T-cell (primary cell): ENCODE measurements at regions not wholly inside any gene's neighbourhood (a gene's known extent, or its start where the extent isn't known, plus 50 kb on each side); places are given as distances from the start of the nearest gene placed in this dataset.
"Not testable (repeated sequence)": the region's sequence is repeated elsewhere in the genome, so short reads cannot be mapped to it uniquely, and the experiment has no call there.

Experiments used
- ATAC-seq, 4 experiments: fragments of 200-7000 bp in 3 of 4; fragments of 150-1000 bp in 1 of 4; cut with Tn5 transposase; replicated peaks in 1 of 4; 1 replicate in 3 of 4; 2 replicates in 1 of 4; pipeline ENCODE4 v1.10.0; 2021; ENCODE audit warnings: moderate library complexity in 3 of 4, mild to moderate bottlenecking in 2 of 4, moderate number of reproducible peaks in 1 of 4
- CTCF ChIA-PET, 2 donors: fragments of 300-600 bp; sonication (Branson Sonifier 250); formaldehyde crosslinking; loops; one replicate each; lab custom pipeline; 2022; ENCODE audit warnings: antibody characterized with exemption in 2 of 2; lab: Charles Lee
- POLR2A ChIA-PET, 2 donors: fragments of 300-600 bp; sonication (Branson Sonifier 250); formaldehyde crosslinking; loops; one replicate each; lab custom pipeline; 2022; ENCODE audit warnings: antibody characterized with exemption in 2 of 2; lab: Charles Lee
- DNase-seq, 35 experiments: peaks; one replicate each; pipeline versions ENCODE4 v3.0.0 to v3.0.0-alpha.2; 2013 to 2023
- H3K27ac ChIP-seq: one replicate; pipeline ENCODE4 v1.5.1; 2013; ENCODE audit warnings: low read length
- H3K27me3 ChIP-seq, 2 experiments: replicated peaks in 1 of 2; 1 replicate in 1 of 2; 2 replicates in 1 of 2; pipeline versions ENCODE4 v1.6.1 to v1.7.0; 2013; ENCODE audit warnings: low read length in 1 of 2, mixed read lengths in 1 of 2; ENCODE audit not compliant: control insufficient read depth in 2 of 2, insufficient read depth in 2 of 2; ENCODE audit errors: extremely low read depth in 1 of 2
- H3K36me3 ChIP-seq, 2 donors: 1 replicate in 1 of 2; 2 replicates in 1 of 2; pipeline versions ENCODE4 v1.6.1 to v1.7.0; 2013; ENCODE audit warnings: low read length in 1 of 2; ENCODE audit not compliant: control insufficient read depth in 2 of 2, insufficient read depth in 1 of 2; ENCODE audit errors: extremely low read depth in 1 of 2
- H3K4me1 ChIP-seq, 2 experiments: 1 replicate in 1 of 2; 2 replicates in 1 of 2; pipeline versions ENCODE4 v1.6.1 to v1.7.0; 2013; ENCODE audit warnings: low read length in 2 of 2, mixed read lengths in 1 of 2; ENCODE audit not compliant: insufficient read depth in 2 of 2, control insufficient read depth in 1 of 2; ENCODE audit errors: extremely low read depth in 1 of 2
- H3K4me3 ChIP-seq, 2 donors: 1 replicate in 1 of 2; 2 replicates in 1 of 2; pipeline versions ENCODE4 v1.5.1 to v1.7.0; 2013; ENCODE audit warnings: mild to moderate bottlenecking in 2 of 2, low read length in 1 of 2, moderate library complexity in 1 of 2; ENCODE audit not compliant: control insufficient read depth in 1 of 2; ENCODE audit errors: extremely low read depth in 1 of 2
- H3K9me3 ChIP-seq: 2 replicates; pipeline ENCODE4 v1.7.0; 2013
- H3K27ac Mint-ChIP-seq, 2 donors: one replicate each; pipeline ENCODE4 v1.8.0; 2020 to 2021; ENCODE audit warnings: mild to moderate bottlenecking in 2 of 2, mixed read lengths in 2 of 2
- H3K27me3 Mint-ChIP-seq, 2 donors: one replicate each; pipeline ENCODE4 v1.8.0; 2021 to 2022; ENCODE audit warnings: mixed read lengths in 2 of 2
- H3K36me3 Mint-ChIP-seq: one replicate; pipeline ENCODE4 v1.8.0; 2021; ENCODE audit warnings: mixed read lengths
- H3K4me1 Mint-ChIP-seq, 3 donors: one replicate each; pipeline ENCODE4 v1.8.0; 2020 to 2022; ENCODE audit warnings: mixed read lengths in 3 of 3, mild to moderate bottlenecking in 1 of 3
- H3K4me3 Mint-ChIP-seq, 3 donors: one replicate each; pipeline ENCODE4 v1.8.0; 2020 to 2022; ENCODE audit warnings: mild to moderate bottlenecking in 3 of 3, mixed read lengths in 3 of 3, moderate library complexity in 3 of 3
- H3K9me3 Mint-ChIP-seq, 3 donors: one replicate each; pipeline ENCODE4 v1.8.0; 2020 to 2022; ENCODE audit warnings: mixed read lengths in 3 of 3
- WGBS: methylation state at CpG from one replicate; pipeline ENCODE4 v1.1.5; 2013; ENCODE audit warnings: missing lambda C conversion rate; ENCODE audit not compliant: insufficient coverage; 5-methylcytosine and 5-hydroxymethylcytosine counted together

DNA sequence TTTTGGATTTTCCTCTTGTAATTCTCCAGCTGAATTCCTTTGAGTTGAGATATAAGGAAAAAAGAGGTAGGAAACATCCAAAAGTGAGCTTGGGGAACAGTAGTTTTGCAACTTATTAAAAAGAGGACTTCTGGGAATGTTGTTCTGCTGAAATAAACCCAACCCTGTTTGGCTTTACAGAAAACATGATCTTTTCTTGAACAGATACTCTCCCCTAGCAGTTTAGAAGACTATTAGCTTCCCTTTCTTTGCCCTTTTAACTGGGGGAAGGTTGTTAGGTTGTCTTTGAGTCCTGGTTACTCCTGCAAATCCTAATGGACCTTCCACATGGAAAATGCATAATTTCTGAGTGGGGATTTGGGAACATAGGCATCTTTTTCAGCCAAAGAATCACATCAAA is 168.7 kb upstream of the RPS23 start:
- DNase-seq, result no peak
- CTCF ChIA-PET, result no interaction called here
- POLR2A ChIA-PET, result interaction anchor here in 1 of 2 donors (0.7 kb wide), 1 partner anchor 35 kb away, joined by 3 read pairs; no protein-coding TSS in a partner anchor

DNA sequence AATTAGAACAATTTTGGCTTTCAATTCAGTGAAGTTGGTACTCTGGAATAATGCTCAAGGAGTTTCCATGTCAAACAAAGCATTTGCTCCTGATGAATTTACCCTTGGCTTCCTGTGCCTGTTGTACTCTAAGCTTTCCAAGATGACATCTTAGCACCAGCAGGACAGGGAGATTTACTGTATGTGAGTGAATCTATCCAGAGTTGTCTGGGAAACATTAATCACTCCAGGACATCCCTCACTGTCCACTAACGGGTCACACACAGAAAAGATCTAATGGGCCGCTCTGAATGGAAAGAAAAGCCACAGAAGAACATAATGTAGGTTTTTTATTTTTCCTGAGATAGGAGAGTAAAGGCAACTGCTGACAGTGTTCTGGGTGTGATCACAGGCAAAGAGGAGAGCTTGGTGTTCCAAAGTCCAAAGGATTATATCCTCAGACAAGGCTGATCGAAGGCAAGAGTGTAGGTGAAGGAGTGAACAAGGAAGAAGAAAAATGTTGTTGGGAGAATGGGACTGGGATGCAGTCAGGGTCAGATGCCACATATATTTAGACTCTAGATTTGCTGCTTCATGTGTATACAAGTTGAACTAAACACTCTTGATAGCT is 167.7 kb upstream of the RPS23 start:
- Histone ChIP-seq H3K27me3 (no peaks in the 10 kb centered on the region), H3K27ac (no peak overlapping the region), H3K9me3 (no peaks in the 10 kb centered on the region), H3K36me3 (no peaks in the 10 kb centered on the region), H3K4me3 (no peak overlapping the region), H3K4me1 (no peaks in the 10 kb centered on the region)
- no peaks in the 10 kb centered on the region for H3K9me3 Mint-ChIP-seq
- peaks cover 0 to 5% of the 10 kb centered on the region in 2 donors for H3K27me3 Mint-ChIP-seq
- H3K27ac Mint-ChIP-seq, result no peak overlapping the region
- 86% methylated on average over 1 of the region's 3 CpGs for WGBS
- no peak for ATAC-seq
- no peak overlapping the region for H3K4me3 Mint-ChIP-seq
- no peaks in the 10 kb centered on the region for H3K4me1 Mint-ChIP-seq
- no peak for DNase-seq
- H3K36me3 Mint-ChIP-seq, result no peaks in the 10 kb centered on the region
- POLR2A ChIA-PET, result interaction anchor here (0.7 kb wide), 2 partner anchors 36 to 208 kb away, joined by 3 read pairs; no protein-coding TSS in a partner anchor
- CTCF ChIA-PET, result no interaction called here

More for the DNA sequence above, 168.7 kb upstream of the RPS23 start:
- Mint-ChIP-seq H3K27ac (no peak overlapping the region), H3K9me3 (no peaks in the 10 kb centered on the region), H3K27me3 (peaks cover 0 to 5% of the 10 kb centered on the region in 2 donors), H3K4me1 (no peaks in the 10 kb centered on the region), H3K4me3 (no peak overlapping the region), H3K36me3 (no peaks in the 10 kb centered on the region)
- no peaks in the 10 kb centered on the region for H3K27me3 ChIP-seq
- ATAC-seq, result no peak
- no peaks in the 10 kb centered on the region for H3K36me3 ChIP-seq
- no peak overlapping the region for H3K4me3 ChIP-seq
- no peaks in the 10 kb centered on the region for H3K9me3 ChIP-seq
- H3K4me1 ChIP-seq, result no peaks in the 10 kb centered on the region
- no peak overlapping the region for H3K27ac ChIP-seq

- Histone ChIP-seq H3K36me3 (no peaks in the 10 kb centered on the region), H3K9me3 (no peaks in the 10 kb centered on the region), H3K27me3 (no peaks in the 10 kb centered on the region), H3K4me1 (no peaks in the 10 kb centered on the region), H3K4me3 (no peak overlapping the region), H3K27ac (no peak overlapping the region)
- Mint-ChIP-seq H3K4me1 (no peaks in the 10 kb centered on the region), H3K9me3 (peaks cover 0 to 4% (median 3%) of the 10 kb centered on the region in 3 donors), H3K36me3 (no peaks in the 10 kb centered on the region), H3K4me3 (no peak overlapping the region), H3K27ac (no peak overlapping the region), H3K27me3 (no peaks in the 10 kb centered on the region)
- ATAC-seq (no peak), DNase-seq (no peak)
- CTCF ChIA-PET, result no interaction called here
- WGBS, result 100% methylated on average over 3 of the region's 4 CpGs
- POLR2A ChIA-PET, result no interaction called here
Measured at GRCh38 chr5:82439750-82440445, 161.7 kb upstream of the RPS23 start.

DNA sequence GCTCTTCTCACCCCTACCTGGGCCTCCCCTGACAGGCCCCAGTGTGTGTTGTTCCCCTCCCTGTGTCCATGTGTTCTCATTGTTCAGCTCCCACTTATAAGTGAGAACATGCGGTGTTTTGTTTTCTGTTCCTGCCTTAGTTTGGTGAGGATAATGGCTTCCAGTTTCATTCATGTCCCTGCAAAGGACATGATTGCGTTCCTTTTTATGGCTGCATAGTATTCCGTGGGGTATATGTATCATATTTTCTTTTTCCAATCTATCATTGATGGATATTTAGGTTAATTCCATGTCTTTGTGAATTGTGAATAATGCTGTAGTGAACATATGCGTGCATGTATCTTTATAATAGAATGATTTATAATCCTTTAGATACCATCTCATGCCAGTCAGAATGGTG is 159.4 kb upstream of the RPS23 start:
- H3K4me3 Mint-ChIP-seq, H3K27ac Mint-ChIP-seq, H3K36me3 ChIP-seq, H3K4me1 ChIP-seq, H3K36me3 Mint-ChIP-seq, DNase-seq, ATAC-seq, H3K9me3 ChIP-seq, H3K4me1 Mint-ChIP-seq, H3K9me3 Mint-ChIP-seq, CTCF ChIA-PET, POLR2A ChIA-PET, H3K27me3 Mint-ChIP-seq, H3K4me3 ChIP-seq, H3K27ac ChIP-seq, H3K27me3 ChIP-seq: not testable (repeated sequence)
- WGBS, result no CpG with 5 or more reads among the region's 4 CpGs

- POLR2A ChIA-PET, result no interaction called here
- Mint-ChIP-seq H3K36me3 (no peaks in the 10 kb centered on the region), H3K4me1 (no peaks in the 10 kb centered on the region), H3K27ac (no peak overlapping the region), H3K9me3 (peaks cover 0 to 4% (median 3%) of the 10 kb centered on the region in 3 donors), H3K27me3 (no peaks in the 10 kb centered on the region), H3K4me3 (no peak overlapping the region)
- no CpG with 5 or more reads among the region's 2 CpGs for WGBS
- H3K4me3 ChIP-seq, result no peak overlapping the region
- CTCF ChIA-PET, result no interaction called here
- H3K36me3 ChIP-seq, result no peaks in the 10 kb centered on the region
- no peaks in the 10 kb centered on the region for H3K27me3 ChIP-seq
- H3K4me1 ChIP-seq, result no peaks in the 10 kb centered on the region
- H3K27ac ChIP-seq, result no peak overlapping the region
- ATAC-seq (no peak), DNase-seq (no peak)
- H3K9me3 ChIP-seq, result no peaks in the 10 kb centered on the region
Measured at GRCh38 chr5:82436291-82436690, 158.1 kb upstream of the RPS23 start.

- H3K36me3 ChIP-seq, H3K27me3 ChIP-seq, POLR2A ChIA-PET, ATAC-seq, H3K4me3 ChIP-seq, H3K4me1 ChIP-seq, H3K4me3 Mint-ChIP-seq, DNase-seq, H3K9me3 Mint-ChIP-seq, H3K27ac ChIP-seq, H3K4me1 Mint-ChIP-seq, H3K9me3 ChIP-seq, H3K27me3 Mint-ChIP-seq, H3K36me3 Mint-ChIP-seq, H3K27ac Mint-ChIP-seq: not testable (repeated sequence)
- CTCF ChIA-PET, result interaction anchor here in 1 of 2 donors (0.6 kb wide), 1 partner anchor 1135 kb away, joined by 3 read pairs; no protein-coding TSS in a partner anchor
- 78% methylated on average over 6 of the region's 35 CpGs for WGBS
Measured at GRCh38 chr5:82434696-82435660, 156.8 kb upstream of the RPS23 start.
